Gastroesophageal sphincter (tissue), 4 donors: ENCODE measurements at regions not wholly inside any gene's neighbourhood (a gene's known extent, or its start where the extent isn't known, plus 50 kb on each side); places are given as distances from the start of the nearest gene placed in this dataset.

ENCODE experiments used
- ATAC-seq: fragments of 150-250 bp; one replicate; pipeline ENCODE4 v1.9.1; 2016; ENCODE audit warnings: mild to moderate bottlenecking, moderate library complexity
- H3K27ac ChIP-seq, 4 donors: fragments of 200-600 bp; sonication (generic) in 3 of 4; 1 replicate in 3 of 4; 2 replicates in 1 of 4; pipeline ENCODE4 v1.5.1; 2016 to 2019
- H3K27me3 ChIP-seq: fragments of 200-600 bp; sonication (generic); one replicate; pipeline ENCODE4 v1.5.1; 2019
- H3K36me3 ChIP-seq, 2 donors: fragments of 200-600 bp; sonication (generic); one replicate each; pipeline ENCODE4 v1.5.1; 2019; ENCODE audit warnings: control low read depth in 1 of 2
- H3K4me1 ChIP-seq, 3 donors: fragments of 200-600 bp; sonication (generic); 1 replicate in 2 of 3; 2 replicates in 1 of 3; pipeline ENCODE4 v1.5.1; 2016 to 2019; ENCODE audit warnings: control low read depth in 2 of 3
- H3K4me3 ChIP-seq, 2 donors: fragments of 200-600 bp; sonication (generic); one replicate each; pipeline ENCODE4 v1.5.1; 2019; ENCODE audit warnings: mild to moderate bottlenecking in 1 of 2, moderate library complexity in 1 of 2
- H3K9me3 ChIP-seq, 3 donors: fragments of 200-600 bp; sonication (generic); one replicate each; pipeline ENCODE4 v1.5.1; 2017 to 2019; ENCODE audit warnings: control low read depth in 2 of 3
- CTCF ChIP-seq, 4 experiments: fragments of 200-600 bp in 2 of 4; fragments of 450-650 bp in 2 of 4; sonication (generic) in 1 of 4; IDR thresholded peaks; one replicate each; pipeline ENCODE4 v1.5.1; 2017 to 2019; ENCODE audit warnings: antibody characterized with exemption in 4 of 4, mild to moderate bottlenecking in 2 of 4, moderate library complexity in 2 of 4
- EP300 ChIP-seq: sonication (generic); formaldehyde crosslinking; IDR thresholded peaks from one replicate; pipeline ENCODE4 v1.6.1; 2017; ENCODE audit warnings: antibody characterized with exemption, mild to moderate bottlenecking
- POLR2A ChIP-seq, 2 donors: fragments of 450-650 bp; IDR thresholded peaks; one replicate each; pipeline ENCODE4 v1.6.1; 2017; ENCODE audit warnings: antibody characterized with exemption in 2 of 2, mild to moderate bottlenecking in 2 of 2, moderate library complexity in 1 of 2
- POLR2AphosphoS5 ChIP-seq: sonication (generic); formaldehyde crosslinking; IDR thresholded peaks from one replicate; pipeline ENCODE4 v1.6.1; 2017; ENCODE audit warnings: antibody characterized with exemption
- WGBS, 2 donors: methylation state at CpG; one replicate each; pipeline ENCODE4 v1.1.5; 2018; ENCODE audit warnings: low coverage in 1 of 2; 5-methylcytosine and 5-hydroxymethylcytosine counted together

GRCh38 chr5:3510642-3511417 lies 84.8 kb upstream of the IRX1 start:
- no peak overlapping the region for H3K4me3 ChIP-seq
- no peak for ATAC-seq
- WGBS, 2 donors = 78 to 80% methylated on average over 11 to 13 of the region's 18 CpGs
- peaks cover 7% of the 10 kb centered on the region for H3K27me3 ChIP-seq
- H3K27ac ChIP-seq = no peak overlapping the region
- H3K36me3 ChIP-seq = no peaks in the 10 kb centered on the region
- H3K4me1 ChIP-seq = no peaks in the 10 kb centered on the region
- TF ChIP-seq POLR2A (IDR thresholded peaks at IDR 0.05) = no peak
- no peak for TF ChIP-seq CTCF (IDR thresholded peaks at IDR 0.05)
- no peak for TF ChIP-seq POLR2AphosphoS5
- TF ChIP-seq EP300 = no peak
- no peaks in the 10 kb centered on the region for H3K9me3 ChIP-seq

GRCh38 chr5:3509290-3509689 lies 86.3 kb upstream of the IRX1 start:
- Histone ChIP-seq H3K4me3 (no peak overlapping the region), H3K4me1 (no peaks in the 10 kb centered on the region), H3K27me3 (peaks cover 7% of the 10 kb centered on the region), H3K36me3 (no peaks in the 10 kb centered on the region), H3K27ac (no peak overlapping the region), H3K9me3 (no peaks in the 10 kb centered on the region)
- no peak for ATAC-seq
- WGBS, 2 donors = 79 to 83% methylated on average over 1 to 3 of the region's 3 CpGs
- TF ChIP-seq CTCF (IDR thresholded peaks at IDR 0.05) (no peak), EP300 (no peak), POLR2A (IDR thresholded peaks at IDR 0.05) (no peak), POLR2AphosphoS5 (no peak)

GRCh38 chr5:3508395-3508794 lies 87.2 kb upstream of the IRX1 start:
- TF ChIP-seq CTCF (IDR thresholded peaks at IDR 0.05) (no peak), POLR2A (IDR thresholded peaks at IDR 0.05) (no peak), EP300 (no peak), POLR2AphosphoS5 (no peak)
- ATAC-seq = no peak
- 86 to 100% methylated on average over 2 of the region's 3 CpGs for WGBS, 2 donors

GRCh38 chr5:3490957-3491507 lies 104.6 kb upstream of the IRX1 start:
- no peak overlapping the region for H3K27ac ChIP-seq
- H3K36me3 ChIP-seq = no peaks in the 10 kb centered on the region
- no peak for ATAC-seq
- no peak for TF ChIP-seq POLR2AphosphoS5
- no peak for TF ChIP-seq CTCF (IDR thresholded peaks at IDR 0.05)
- TF ChIP-seq POLR2A (IDR thresholded peaks at IDR 0.05) = no peak
- TF ChIP-seq EP300 = no peak
- WGBS, 2 donors = 46% methylated on average over 2 of the region's 18 CpGs; no CpG with 5 or more reads in 1 of the 2 donors
- H3K9me3 ChIP-seq = peaks cover 0 to 7% (median 0%) of the 10 kb centered on the region in 3 donors
- peaks cover 23% of the 10 kb centered on the region for H3K27me3 ChIP-seq
- H3K4me1 ChIP-seq = no peaks in the 10 kb centered on the region
- no peak overlapping the region for H3K4me3 ChIP-seq

More at GRCh38 chr5:3508395-3508794, 87.2 kb upstream of the IRX1 start:
- no peaks in the 10 kb centered on the region for H3K9me3 ChIP-seq
- H3K4me1 ChIP-seq = no peaks in the 10 kb centered on the region
- H3K27me3 ChIP-seq = peaks cover 7% of the 10 kb centered on the region
- no peaks in the 10 kb centered on the region for H3K36me3 ChIP-seq
- no peak overlapping the region for H3K4me3 ChIP-seq
- H3K27ac ChIP-seq = no peak overlapping the region
